ENCODE measurements at regions not wholly inside any gene's neighbourhood (a gene's known extent, or its start where the extent isn't known, plus 50 kb on each side); places are given as distances from the start of the nearest gene placed in this dataset.

- no peak for DNase-seq (ENCODE audit: low read depth, low spot score)
- no peak overlapping the region for H3K4me3 ChIP-seq (ENCODE audit: low read depth, low read length)
- POLR2A ChIA-PET, result no interaction called here
- CTCF ChIA-PET, result no interaction called here
- TF ChIP-seq CTCF (IDR thresholded peaks at IDR 0.05; ENCODE audit: insufficient read depth, low read length, missing control alignments), result no peak
These were observed 126.9 kb downstream of the TDRD15 start for GRCh38 chr2:21250673-21251072.

- TF ChIP-seq CTCF (IDR thresholded peaks at IDR 0.05; ENCODE audit: insufficient read depth, low read length, missing control alignments), result no peak
- ChIA-PET CTCF (no interaction called here), POLR2A (no interaction called here)
- H3K4me3 ChIP-seq (ENCODE audit: low read depth, low read length), result no peak overlapping the region
- no peak for DNase-seq (ENCODE audit: low read depth, low spot score)
These were observed 127.6 kb downstream of the TDRD15 start for GRCh38 chr2:21251216-21251980.

- POLR2A ChIA-PET, result no interaction called here
- DNase-seq (ENCODE audit: low read depth, low spot score), result no peak
- TF ChIP-seq CTCF (IDR thresholded peaks at IDR 0.05; ENCODE audit: insufficient read depth, low read length, missing control alignments), result no peak
- H3K4me3 ChIP-seq (ENCODE audit: low read depth, low read length), result no peak overlapping the region
- CTCF ChIA-PET, result no interaction called here
These were observed 129.7 kb downstream of the TDRD15 start for GRCh38 chr2:21253311-21254027.

GRCh38 chr2:21254170-21254965 is 130.6 kb downstream of the TDRD15 start:
- H3K4me3 ChIP-seq (ENCODE audit: low read depth, low read length), result no peak overlapping the region
- ChIA-PET POLR2A (no interaction called here), CTCF (no interaction called here)
- DNase-seq (ENCODE audit: low read depth, low spot score), result no peak
- TF ChIP-seq CTCF (IDR thresholded peaks at IDR 0.05; ENCODE audit: insufficient read depth, low read length, missing control alignments), result no peak

GRCh38 chr2:21256006-21256405 is 132.2 kb downstream of the TDRD15 start:
- ChIA-PET POLR2A (no interaction called here), CTCF (no interaction called here)
- no peak for TF ChIP-seq CTCF (IDR thresholded peaks at IDR 0.05; ENCODE audit: insufficient read depth, low read length, missing control alignments)
- DNase-seq (ENCODE audit: low read depth, low spot score), result no peak
- no peak overlapping the region for H3K4me3 ChIP-seq (ENCODE audit: low read depth, low read length)

- ChIA-PET CTCF (no interaction called here), POLR2A (no interaction called here)
- no peak for DNase-seq (ENCODE audit: low read depth, low spot score)
- no peak overlapping the region for H3K4me3 ChIP-seq (ENCODE audit: low read depth, low read length)
- TF ChIP-seq CTCF (IDR thresholded peaks at IDR 0.05; ENCODE audit: insufficient read depth, low read length, missing control alignments), result no peak
These were observed 133.9 kb downstream of the TDRD15 start for GRCh38 chr2:21257621-21258020.

All from AG04449 (cell line).